Natural killer cell (primary cell): ENCODE measurements at regions not wholly inside any gene's neighbourhood (a gene's known extent, or its start where the extent isn't known, plus 50 kb on each side); places are given as distances from the start of the nearest gene placed in this dataset.

Experiments
- ATAC-seq, 3 donors: fragments of 150-1000 bp in 2 of 3; fragments of 200-7000 bp in 1 of 3; cut with Tn5 transposase; 1 replicate in 1 of 3; 2 replicates in 2 of 3; pipeline ENCODE4 v1.10.0; 2021; ENCODE audit warnings: mild to moderate bottlenecking in 2 of 3, moderate library complexity in 2 of 3
- DNase-seq, 2 donors: peaks; one replicate each; pipeline versions ENCODE4 v3.0.0 to v3.0.0-alpha.2; 2013 to 2021; ENCODE audit warnings: mixed read lengths in 1 of 2
- H3K27ac ChIP-seq: one replicate; pipeline ENCODE4 v1.5.1; 2013; ENCODE audit warnings: mild to moderate bottlenecking, low read length
- H3K27me3 ChIP-seq: one replicate; pipeline ENCODE4 v1.6.1; 2013; ENCODE audit warnings: low read length; ENCODE audit not compliant: control insufficient read depth, insufficient read depth
- H3K36me3 ChIP-seq: one replicate; pipeline ENCODE4 v1.6.1; 2013; ENCODE audit warnings: low read length; ENCODE audit not compliant: control insufficient read depth, insufficient read depth
- H3K4me1 ChIP-seq: one replicate; pipeline ENCODE4 v1.6.1; 2013; ENCODE audit warnings: low read length; ENCODE audit not compliant: control insufficient read depth, insufficient read depth
- H3K4me3 ChIP-seq: one replicate; pipeline ENCODE4 v1.5.1; 2013; ENCODE audit warnings: low read length
- H3K9me3 ChIP-seq: one replicate; pipeline ENCODE4 v1.6.1; 2013; ENCODE audit warnings: low read length; ENCODE audit not compliant: control insufficient read depth, insufficient read depth
- H3K27ac Mint-ChIP-seq, 2 donors: one replicate each; pipeline ENCODE4 v1.8.0; 2022; ENCODE audit warnings: mild to moderate bottlenecking in 2 of 2, mixed read lengths in 2 of 2, moderate library complexity in 1 of 2
- H3K27me3 Mint-ChIP-seq, 2 donors: one replicate each; pipeline ENCODE4 v1.8.0; 2022; ENCODE audit warnings: low read depth in 2 of 2, mixed read lengths in 2 of 2
- H3K36me3 Mint-ChIP-seq: one replicate; pipeline ENCODE4 v1.8.0; 2022; ENCODE audit warnings: mixed read lengths
- H3K4me1 Mint-ChIP-seq, 2 donors: one replicate each; pipeline ENCODE4 v1.8.0; 2022; ENCODE audit warnings: mixed read lengths in 2 of 2
- H3K4me3 Mint-ChIP-seq: one replicate; pipeline ENCODE4 v1.8.0; 2022; ENCODE audit warnings: mild to moderate bottlenecking, moderate library complexity, mixed read lengths
- H3K9me3 Mint-ChIP-seq, 2 donors: one replicate each; pipeline ENCODE4 v1.8.0; 2022; ENCODE audit warnings: mixed read lengths in 2 of 2
- CTCF ChIP-seq: fragments of 200-600 bp; IDR thresholded peaks from one replicate; pipeline ENCODE4 v1.8.0; 2022; ENCODE audit warnings: antibody characterized with exemption
- WGBS: methylation state at CpG from one replicate; pipeline ENCODE4 v1.1.7; 2013; ENCODE audit warnings: missing lambda C conversion rate; ENCODE audit not compliant: insufficient coverage; 5-methylcytosine and 5-hydroxymethylcytosine counted together
- intact Hi-C: fragments of 100-400 bp; cut with micrococcal nuclease; formaldehyde crosslinking; loops from one replicate; pipeline ENCODE4 v1.14.2; 2022

DNA sequence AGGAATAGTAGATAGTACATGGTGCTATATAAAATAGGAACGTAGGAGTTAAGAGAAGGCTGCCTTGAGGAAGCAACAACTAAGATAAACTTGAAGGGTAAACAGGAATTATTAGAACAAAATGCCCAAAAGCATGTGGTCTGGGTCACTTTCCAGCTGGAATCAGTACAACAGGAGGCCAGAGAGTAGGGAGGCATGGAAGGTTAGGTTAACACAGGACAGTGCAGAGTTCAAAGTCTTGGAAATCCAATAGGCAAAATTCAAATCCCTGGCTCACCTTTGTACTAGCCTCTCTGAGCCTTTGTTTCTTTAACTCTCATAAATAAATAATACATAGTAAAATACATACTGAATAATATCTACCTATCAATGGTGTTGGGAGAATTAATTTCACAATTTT, 69.0 kb upstream of the NEK7 start:
- intact Hi-C loops, result loop anchor here (1.0 to 10.0 kb wide), 4 partner anchors 68 to 377 kb away; partner anchors contain the start of gene NEK7
- DNase-seq (no peak), ATAC-seq (no peak)
- H3K27ac ChIP-seq, result no peak overlapping the region
- H3K36me3 ChIP-seq, result no peaks in the 10 kb centered on the region
- no peak for TF ChIP-seq CTCF
- peaks cover 5% of the 10 kb centered on the region in 2 donors for H3K4me1 Mint-ChIP-seq
- no peaks in the 10 kb centered on the region for H3K36me3 Mint-ChIP-seq
- no peaks in the 10 kb centered on the region for H3K9me3 Mint-ChIP-seq
- no peaks in the 10 kb centered on the region for H3K4me1 ChIP-seq
- no peaks in the 10 kb centered on the region for H3K27me3 ChIP-seq
- 76% methylated on average over 1 of the region's 1 CpG for WGBS
- H3K4me3 ChIP-seq, result no peak overlapping the region
- H3K9me3 ChIP-seq, result no peaks in the 10 kb centered on the region
- no peak overlapping the region for H3K27ac Mint-ChIP-seq
- peaks cover 2 to 6% of the 10 kb centered on the region in 2 donors for H3K27me3 Mint-ChIP-seq
- H3K4me3 Mint-ChIP-seq, result no peak overlapping the region

DNA sequence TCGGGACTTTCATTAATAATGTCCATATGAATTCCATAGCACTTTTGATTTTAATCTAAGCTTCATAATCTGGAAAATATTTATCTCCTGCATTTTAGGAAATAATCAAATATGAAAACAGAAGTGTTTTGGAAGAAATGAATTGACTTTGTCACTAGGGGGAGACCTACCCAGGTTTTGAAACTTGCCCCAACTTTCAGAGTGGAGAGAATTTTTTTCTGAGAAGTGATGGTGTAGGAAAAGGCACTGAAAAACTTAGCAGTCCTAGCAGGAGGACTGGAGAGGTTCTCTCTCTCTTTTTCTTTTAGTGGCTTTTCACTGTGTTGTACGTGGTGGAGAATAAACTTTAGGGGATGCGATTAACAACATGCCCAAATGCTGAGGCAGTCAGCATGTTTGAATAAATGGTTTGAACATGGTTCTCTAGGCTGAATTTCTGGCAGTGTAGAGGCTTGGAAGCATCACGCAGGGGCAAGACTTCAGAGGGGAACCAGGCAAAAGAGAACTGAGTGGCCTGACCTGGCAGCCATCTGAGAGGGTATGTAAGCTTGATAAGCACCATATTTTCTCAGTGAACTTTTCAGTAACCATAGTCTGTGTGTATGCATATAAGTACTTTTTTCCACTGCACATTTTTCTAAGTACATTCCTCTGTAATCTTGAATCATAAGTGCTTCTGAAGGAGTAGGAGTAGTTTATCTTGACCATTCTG, 68.3 kb upstream of the NEK7 start:
- Histone ChIP-seq H3K27ac (no peak overlapping the region), H3K27me3 (no peaks in the 10 kb centered on the region), H3K4me1 (no peaks in the 10 kb centered on the region), H3K9me3 (no peaks in the 10 kb centered on the region), H3K36me3 (no peaks in the 10 kb centered on the region), H3K4me3 (no peak overlapping the region)
- H3K9me3 Mint-ChIP-seq, result no peaks in the 10 kb centered on the region
- H3K4me3 Mint-ChIP-seq, result no peak overlapping the region
- no peak overlapping the region for H3K27ac Mint-ChIP-seq
- ATAC-seq (peak in 2 of 3 donors; percentile 53 to 65), DNase-seq (peak in 1 of 2 donors; percentile 68)
- H3K36me3 Mint-ChIP-seq, result no peaks in the 10 kb centered on the region
- peaks cover 5% of the 10 kb centered on the region in 2 donors for H3K4me1 Mint-ChIP-seq
- WGBS, result 44% methylated on average over 3 of the region's 4 CpGs
- intact Hi-C loops, result loop anchor here (1.0 to 10.0 kb wide), 4 partner anchors 68 to 377 kb away; partner anchors contain the start of gene NEK7
- peak; percentile 87 for TF ChIP-seq CTCF
- peaks cover 2 to 6% of the 10 kb centered on the region in 2 donors for H3K27me3 Mint-ChIP-seq

GRCh38 chr1:198096390-198096789, 60.4 kb upstream of the NEK7 start:
- no peaks in the 10 kb centered on the region for H3K9me3 ChIP-seq
- H3K27me3 ChIP-seq, result no peaks in the 10 kb centered on the region
- no peak for TF ChIP-seq CTCF
- no peak overlapping the region for H3K4me3 ChIP-seq
- no peaks in the 10 kb centered on the region for H3K36me3 Mint-ChIP-seq
- DNase-seq (no peak), ATAC-seq (no peak)
- no peaks in the 10 kb centered on the region for H3K36me3 ChIP-seq
- intact Hi-C loops, result no loop called here
- no peak overlapping the region for H3K27ac Mint-ChIP-seq
- no peak overlapping the region for H3K4me3 Mint-ChIP-seq
- H3K4me1 ChIP-seq, result peaks cover 5% of the 10 kb centered on the region
- H3K4me1 Mint-ChIP-seq, result peaks cover 6 to 7% of the 10 kb centered on the region in 2 donors
- WGBS, result 95% methylated on average over 1 of the region's 2 CpGs
- peaks cover 12 to 15% of the 10 kb centered on the region in 2 donors for H3K27me3 Mint-ChIP-seq
- H3K27ac ChIP-seq, result no peak overlapping the region
- no peaks in the 10 kb centered on the region for H3K9me3 Mint-ChIP-seq

DNA sequence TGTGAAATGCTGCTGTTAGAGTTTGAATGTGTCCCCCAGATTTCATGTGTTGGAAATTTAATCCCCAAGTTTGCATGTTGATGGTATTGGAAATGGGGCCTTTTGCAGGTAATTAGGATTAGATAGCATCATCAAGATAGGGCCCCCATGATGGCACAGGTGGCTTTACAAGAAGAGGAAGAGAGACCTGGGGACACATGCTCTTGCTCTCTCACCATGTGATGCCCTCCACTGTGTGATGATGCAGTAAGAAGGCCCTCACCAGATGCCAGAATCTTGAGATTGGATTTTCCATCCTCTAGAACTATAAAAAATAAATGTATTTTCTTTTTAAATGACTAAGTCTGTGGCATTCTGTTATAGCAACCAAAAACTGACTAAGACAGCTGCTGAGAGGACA, 57.0 kb upstream of the NEK7 start:
- no peak overlapping the region for H3K27ac ChIP-seq
- no peaks in the 10 kb centered on the region for H3K27me3 ChIP-seq
- H3K4me3 Mint-ChIP-seq, result no peak overlapping the region
- H3K4me3 ChIP-seq, result no peak overlapping the region
- no peaks in the 10 kb centered on the region for H3K9me3 Mint-ChIP-seq
- no peaks in the 10 kb centered on the region for H3K36me3 Mint-ChIP-seq
- intact Hi-C loops, result loop anchor here (5.0 kb wide), 1 partner anchor 418 kb away; no protein-coding TSS in a partner anchor
- peaks cover 28 to 29% of the 10 kb centered on the region in 2 donors for H3K4me1 Mint-ChIP-seq
- no peak overlapping the region for H3K27ac Mint-ChIP-seq
- ATAC-seq (no peak), DNase-seq (no peak)
- no peaks in the 10 kb centered on the region for H3K36me3 ChIP-seq
- no peak for TF ChIP-seq CTCF
- no peaks in the 10 kb centered on the region for H3K9me3 ChIP-seq
- H3K27me3 Mint-ChIP-seq, result peaks cover 12 to 15% of the 10 kb centered on the region in 2 donors
- peaks cover 12% of the 10 kb centered on the region for H3K4me1 ChIP-seq
